Activated naive CD8-positive, alpha-beta T cell treated with anti-CD3 and anti-CD28 coated beads for 36 hours (primary cell): ENCODE measurements at regions not wholly inside any gene's neighbourhood (a gene's known extent, or its start where the extent isn't known, plus 50 kb on each side); places are given as distances from the start of the nearest gene placed in this dataset.

Experiments used
- DNase-seq: peaks from one replicate; pipeline ENCODE4 v3.0.0; 2021
- H3K27ac Mint-ChIP-seq: one replicate; pipeline ENCODE4 v1.8.0; 2022; ENCODE audit warnings: mild to moderate bottlenecking, moderate library complexity, mixed read lengths
- H3K27me3 Mint-ChIP-seq: one replicate; pipeline ENCODE4 v1.8.0; 2022; ENCODE audit warnings: mild to moderate bottlenecking, mixed read lengths
- H3K36me3 Mint-ChIP-seq: one replicate; pipeline ENCODE4 v1.8.0; 2021; ENCODE audit warnings: mild to moderate bottlenecking, mixed read lengths
- H3K4me1 Mint-ChIP-seq: one replicate; pipeline ENCODE4 v1.8.0; 2021; ENCODE audit warnings: mixed read lengths
- H3K4me3 Mint-ChIP-seq: one replicate; pipeline ENCODE4 v1.8.0; 2022; ENCODE audit warnings: mild to moderate bottlenecking, moderate library complexity, mixed read lengths
- H3K9me3 Mint-ChIP-seq: one replicate; pipeline ENCODE4 v1.8.0; 2022; ENCODE audit warnings: mixed read lengths

DNA sequence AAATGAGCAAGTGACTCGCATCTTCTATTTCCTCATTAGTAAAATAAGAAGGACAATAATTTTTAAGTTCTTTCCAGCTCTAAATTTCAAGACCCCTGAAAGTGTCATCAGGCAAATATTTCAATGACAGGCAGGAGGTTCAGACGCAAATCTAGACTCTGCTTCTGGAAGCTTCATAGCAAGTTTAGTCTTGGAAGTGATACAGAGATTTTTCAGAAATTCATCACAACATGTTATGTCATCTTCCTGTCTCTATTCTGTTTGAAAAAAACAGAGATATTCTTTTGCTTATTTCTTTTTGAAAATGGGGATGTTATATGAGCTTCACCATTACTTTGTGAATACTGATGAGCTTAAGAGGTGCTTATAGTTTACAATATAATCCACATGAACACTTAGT, 74.0 kb downstream of the C3orf85 start:
- no peaks in the 10 kb centered on the region for H3K27me3 Mint-ChIP-seq
- DNase-seq, result no peak
- no peaks in the 10 kb centered on the region for H3K36me3 Mint-ChIP-seq
- H3K4me3 Mint-ChIP-seq, result no peak overlapping the region
- no peak overlapping the region for H3K27ac Mint-ChIP-seq
- no peaks in the 10 kb centered on the region for H3K9me3 Mint-ChIP-seq
- no peaks in the 10 kb centered on the region for H3K4me1 Mint-ChIP-seq

DNA sequence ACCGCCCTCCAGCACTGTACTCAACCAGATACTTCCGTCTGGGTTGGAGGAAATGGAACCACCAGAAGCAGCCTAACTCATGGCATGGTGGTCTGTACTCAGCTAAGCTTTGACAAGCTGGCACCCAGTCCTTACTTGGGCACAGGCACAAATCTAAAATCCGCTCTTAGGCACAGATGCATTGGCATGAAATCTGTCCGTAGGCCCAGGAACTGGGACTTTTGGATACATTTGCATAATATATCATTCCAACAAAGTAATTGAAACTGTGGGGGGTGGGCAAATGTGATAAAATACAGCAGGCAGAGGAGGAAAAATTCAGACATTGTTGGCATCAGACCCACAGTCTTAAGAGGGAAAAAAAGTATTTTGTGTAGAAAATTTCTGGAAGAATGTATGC, 75.4 kb downstream of the C3orf85 start:
- Mint-ChIP-seq H3K9me3 (no peaks in the 10 kb centered on the region), H3K36me3 (no peaks in the 10 kb centered on the region), H3K4me1 (no peaks in the 10 kb centered on the region), H3K27ac (no peak overlapping the region), H3K27me3 (no peaks in the 10 kb centered on the region), H3K4me3 (no peak overlapping the region)
- no peak for DNase-seq

GRCh38 chr3:109213321-109213720, 76.8 kb downstream of the C3orf85 start:
- no peak for DNase-seq
- no peak overlapping the region for H3K27ac Mint-ChIP-seq
- H3K9me3 Mint-ChIP-seq, result no peaks in the 10 kb centered on the region
- H3K27me3 Mint-ChIP-seq, result no peaks in the 10 kb centered on the region
- no peak overlapping the region for H3K4me3 Mint-ChIP-seq
- no peaks in the 10 kb centered on the region for H3K36me3 Mint-ChIP-seq
- H3K4me1 Mint-ChIP-seq, result no peaks in the 10 kb centered on the region

- H3K4me3 Mint-ChIP-seq, result no peak overlapping the region
- no peaks in the 10 kb centered on the region for H3K9me3 Mint-ChIP-seq
- H3K27me3 Mint-ChIP-seq, result peaks cover 4% of the 10 kb centered on the region
- H3K36me3 Mint-ChIP-seq, result no peaks in the 10 kb centered on the region
- DNase-seq, result peak; percentile 1
- H3K27ac Mint-ChIP-seq, result no peak overlapping the region
- no peaks in the 10 kb centered on the region for H3K4me1 Mint-ChIP-seq
Observed at GRCh38 chr3:109224333-109224732, 87.8 kb downstream of the C3orf85 start.

DNA sequence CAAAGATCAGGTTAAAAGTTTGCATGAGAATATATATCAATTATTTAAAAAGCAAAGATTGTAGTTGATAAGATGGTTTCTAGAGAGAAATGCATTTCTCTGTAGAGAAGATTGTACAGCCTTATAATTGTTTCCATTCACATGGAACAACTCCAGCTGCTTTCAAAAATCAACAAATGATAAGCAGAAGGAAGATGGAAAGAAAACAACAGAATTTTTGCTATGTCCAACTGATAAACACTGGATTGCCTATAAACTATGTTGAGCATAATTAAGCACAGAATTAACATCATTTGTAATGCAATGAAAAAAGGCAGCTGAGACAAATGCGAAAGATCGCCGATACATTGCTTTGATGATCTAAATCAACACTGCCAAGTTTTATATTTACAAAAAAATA, 89.0 kb downstream of the C3orf85 start:
- no peak overlapping the region for H3K27ac Mint-ChIP-seq
- H3K4me3 Mint-ChIP-seq, result no peak overlapping the region
- H3K36me3 Mint-ChIP-seq, result no peaks in the 10 kb centered on the region
- H3K27me3 Mint-ChIP-seq, result peaks cover 8% of the 10 kb centered on the region
- H3K9me3 Mint-ChIP-seq, result no peaks in the 10 kb centered on the region
- no peak for DNase-seq
- H3K4me1 Mint-ChIP-seq, result no peaks in the 10 kb centered on the region

DNA sequence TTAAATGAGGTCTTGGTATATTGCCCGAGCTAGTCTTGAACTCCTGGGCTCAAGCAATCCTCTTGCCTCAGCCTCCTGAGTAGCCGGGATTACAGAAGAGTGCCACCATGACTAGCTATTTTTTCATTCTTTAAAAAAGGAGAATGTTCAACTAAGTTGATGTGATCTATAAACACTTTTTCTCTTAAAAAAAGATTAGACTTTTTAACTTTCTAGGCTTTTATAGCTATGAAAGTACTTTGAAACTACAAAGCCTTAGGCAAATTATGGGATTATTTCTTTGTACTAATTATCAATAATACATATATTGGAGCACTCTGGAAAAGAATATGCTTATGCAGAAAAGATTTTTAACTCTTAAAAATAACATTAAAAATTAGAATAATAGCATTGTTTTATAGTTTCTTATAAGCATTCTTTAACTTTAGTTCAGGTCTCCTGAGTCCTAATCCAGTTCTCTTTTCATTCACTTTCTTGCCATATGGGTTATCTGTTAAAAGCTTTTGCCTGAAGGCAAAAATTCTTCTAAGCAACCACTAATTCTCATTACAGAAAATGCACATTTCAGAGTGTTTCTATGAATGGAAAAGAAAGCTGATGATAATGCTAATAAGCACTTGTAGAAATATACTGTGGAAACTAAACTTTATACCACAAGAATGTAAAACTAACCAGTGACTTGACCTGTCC, 87.8 kb downstream of the DPPA2 start:
- H3K9me3 Mint-ChIP-seq, result no peaks in the 10 kb centered on the region
- H3K27ac Mint-ChIP-seq, result no peak overlapping the region
- no peaks in the 10 kb centered on the region for H3K36me3 Mint-ChIP-seq
- no peak overlapping the region for H3K4me3 Mint-ChIP-seq
- DNase-seq, result no peak
- H3K4me1 Mint-ChIP-seq, result no peaks in the 10 kb centered on the region
- H3K27me3 Mint-ChIP-seq, result peaks cover 11% of the 10 kb centered on the region

- Mint-ChIP-seq H3K9me3 (no peaks in the 10 kb centered on the region), H3K36me3 (no peaks in the 10 kb centered on the region), H3K4me3 (no peak overlapping the region), H3K4me1 (no peaks in the 10 kb centered on the region), H3K27ac (no peak overlapping the region), H3K27me3 (peaks cover 11% of the 10 kb centered on the region)
- no peak for DNase-seq
Observed at GRCh38 chr3:109229174-109229847, 87.0 kb downstream of the DPPA2 start.

DNA sequence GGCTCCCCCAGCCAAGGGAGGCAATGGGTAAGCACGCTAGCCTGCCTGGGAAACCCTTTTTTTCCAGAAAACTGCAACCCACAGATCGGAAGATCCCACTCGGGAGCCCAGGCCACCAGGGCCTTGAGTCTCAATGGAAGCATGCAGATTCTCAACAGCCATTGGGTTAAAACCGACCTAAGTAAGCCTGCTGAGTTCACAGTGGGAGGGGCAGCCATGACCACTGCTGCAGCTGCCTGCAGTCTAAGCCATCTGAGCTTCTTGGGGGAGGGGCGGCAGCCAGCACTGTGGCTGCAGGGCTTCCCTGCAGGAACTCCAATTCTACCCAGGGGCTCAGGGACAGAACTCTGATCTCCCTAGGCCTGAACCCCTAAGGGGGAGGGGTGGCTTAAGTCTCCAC, 82.0 kb downstream of the DPPA2 start:
- Mint-ChIP-seq H3K4me1 (no peaks in the 10 kb centered on the region), H3K27me3 (peaks cover 11% of the 10 kb centered on the region), H3K4me3 (no peak overlapping the region), H3K9me3 (peaks cover 9% of the 10 kb centered on the region), H3K27ac (no peak overlapping the region), H3K36me3 (no peaks in the 10 kb centered on the region)
- DNase-seq, result no peak

GRCh38 chr3:109241459-109242186, 74.7 kb downstream of the DPPA2 start:
- DNase-seq, result no peak
- Mint-ChIP-seq H3K9me3 (peaks cover 5% of the 10 kb centered on the region), H3K27me3 (peaks cover 3% of the 10 kb centered on the region), H3K36me3 (no peaks in the 10 kb centered on the region), H3K4me3 (no peak overlapping the region), H3K27ac (no peak overlapping the region), H3K4me1 (no peaks in the 10 kb centered on the region)

- Mint-ChIP-seq H3K4me1 (no peaks in the 10 kb centered on the region), H3K27me3 (peaks cover 2% of the 10 kb centered on the region), H3K36me3 (no peaks in the 10 kb centered on the region), H3K27ac (no peak overlapping the region), H3K9me3 (peaks cover 2% of the 10 kb centered on the region), H3K4me3 (no peak overlapping the region)
- DNase-seq, result no peak
Observed at GRCh38 chr3:109242187-109242523, 74.2 kb downstream of the DPPA2 start.
